SK-N-SH (cell line): ENCODE measurements at regions not wholly inside any gene's neighbourhood (a gene's known extent, or its start where the extent isn't known, plus 50 kb on each side); places are given as distances from the start of the nearest gene placed in this dataset.

Experiments used
- CTCF ChIA-PET: fragments of 300-600, 350-600 bp; formaldehyde crosslinking; extraction: SDS; loops from one replicate; lab custom pipeline; 2021; lab: Yijun Ruan, JAX
- POLR2A ChIA-PET: fragments of 350-600 bp; sonication (Branson Sonifier 250); formaldehyde crosslinking; extraction: SDS; loops from one replicate; lab custom pipeline; 2020; ENCODE audit warnings: antibody characterized with exemption, inconsistent platforms; lab: Yijun Ruan, JAX
- DNase-seq: peaks from one replicate; pipeline ENCODE4 v3.0.0; 2012
- H2AFZ ChIP-seq: fragments of 200-600 bp; sonication (generic); 2 replicates; pipeline ENCODE4 v1.8.1; 2016; ENCODE audit warnings: antibody characterized with exemption, mild to moderate bottlenecking, low read depth
- H3F3A ChIP-seq: fragments of 200-600 bp; sonication (generic); replicated peaks from 2 replicates; pipeline ENCODE3; 2016; ENCODE audit warnings: antibody characterized with exemption, mild to moderate bottlenecking; ENCODE audit not compliant: insufficient read depth
- H3K27ac ChIP-seq, 2 experiments: fragments of 200-500 bp in 1 of 2; fragments of 200-600 bp in 1 of 2; sonication (Bioruptor generic) in 1 of 2; sonication (generic), shearing (Covaris generic) in 1 of 2; 2 replicates each; pipeline versions ENCODE4 v1.5.1 to v1.6.1; 2014 to 2016; ENCODE audit warnings: low read depth in 2 of 2, inconsistent platforms in 1 of 2, low read length in 1 of 2, mild to moderate bottlenecking in 1 of 2, mixed read lengths in 1 of 2
- H3K27me3 ChIP-seq: fragments of 200-600 bp; sonication (generic), shearing (Covaris generic); 2 replicates; pipeline ENCODE4 v1.6.1; 2016; ENCODE audit warnings: mixed run types; ENCODE audit not compliant: insufficient read depth
- H3K36me3 ChIP-seq, 2 experiments: fragments of 200-500 bp in 1 of 2; fragments of 200-600 bp in 1 of 2; sonication (Bioruptor generic) in 1 of 2; sonication (generic) in 1 of 2; replicated peaks in 1 of 2; 2 replicates each; pipeline versions ENCODE3 to v1.5.1; 2014 to 2016; ENCODE audit warnings: low read length in 1 of 2, mild to moderate bottlenecking in 1 of 2; ENCODE audit not compliant: insufficient read depth in 2 of 2, control insufficient read depth in 1 of 2
- H3K4me1 ChIP-seq, 2 experiments: fragments of 200-500 bp in 1 of 2; fragments of 200-600 bp in 1 of 2; sonication (Bioruptor generic) in 1 of 2; sonication (generic), shearing (Covaris generic) in 1 of 2; 2 replicates each; pipeline versions ENCODE4 v1.5.1 to v1.6.1; 2014 to 2016; ENCODE audit warnings: low read depth in 1 of 2, low read length in 1 of 2, mixed run types in 1 of 2; ENCODE audit not compliant: insufficient read depth in 2 of 2, control insufficient read depth in 1 of 2
- H3K4me2 ChIP-seq: fragments of 200-600 bp; sonication (generic), shearing (Covaris generic); 2 replicates; pipeline ENCODE4 v1.6.1; 2017; ENCODE audit warnings: mixed run types
- H3K4me3 ChIP-seq, 2 experiments: fragments of 200-500 bp in 1 of 2; fragments of 200-600 bp in 1 of 2; sonication (Bioruptor generic) in 1 of 2; sonication (generic), shearing (Covaris generic) in 1 of 2; 2 replicates each; pipeline versions ENCODE4 v1.5.1 to v1.8.1; 2014 to 2016; ENCODE audit warnings: low read depth in 2 of 2, inconsistent platforms in 1 of 2, low read length in 1 of 2, mild to moderate bottlenecking in 1 of 2, mixed read lengths in 1 of 2, moderate library complexity in 1 of 2
- H3K79me2 ChIP-seq: fragments of 200-600 bp; sonication (generic); 2 replicates; pipeline ENCODE4 v1.8.1; 2017; ENCODE audit warnings: mild to moderate bottlenecking; ENCODE audit not compliant: insufficient read depth
- H3K9ac ChIP-seq: fragments of 200-600 bp; sonication (generic); 2 replicates; pipeline ENCODE4 v1.6.1; 2017; ENCODE audit warnings: mixed run types
- H3K9me2 ChIP-seq: fragments of 200-600 bp; sonication (generic); 2 replicates; pipeline ENCODE4 v1.6.1; 2017; ENCODE audit warnings: mixed run types
- H3K9me3 ChIP-seq: fragments of 200-600 bp; sonication (generic); 2 replicates; pipeline ENCODE4 v1.6.1; 2017; ENCODE audit warnings: mixed run types, mild to moderate bottlenecking, moderate library complexity
- H4K20me1 ChIP-seq: fragments of 200-600 bp; sonication (generic); 2 replicates; pipeline ENCODE4 v1.6.1; 2017; ENCODE audit warnings: mild to moderate bottlenecking, mixed run types; ENCODE audit not compliant: insufficient read depth
- ELF1 ChIP-seq: IDR thresholded peaks from 2 replicates; pipeline ENCODE4 v1.4.0; 2012
- EZH2phosphoT487 ChIP-seq: fragments of 200-600 bp; sonication (generic); IDR thresholded peaks from 2 replicates; pipeline ENCODE4 v1.6.1; 2017; ENCODE audit warnings: low read depth, mixed run types, mild to moderate bottlenecking, antibody characterized with exemption, moderate library complexity, borderline replicate concordance
- FOSL2 ChIP-seq: IDR thresholded peaks from 2 replicates; pipeline ENCODE4 v1.4.0; 2012; ENCODE audit warnings: low read depth, mild to moderate bottlenecking, moderate library complexity, borderline replicate concordance
- GABPA ChIP-seq: IDR thresholded peaks from 2 replicates; pipeline ENCODE4 v1.4.0; 2012; ENCODE audit warnings: low read depth, mild to moderate bottlenecking
- GATA2 ChIP-seq: sonication (generic); formaldehyde crosslinking; IDR thresholded peaks from 2 replicates; pipeline ENCODE4 v1.5.0; 2020; ENCODE audit warnings: mild to moderate bottlenecking, missing genetic modification reagents
- MXI1 ChIP-seq: IDR thresholded peaks from 2 replicates; pipeline ENCODE4 v1.6.1; 2012; ENCODE audit warnings: mild to moderate bottlenecking, low read depth, low read length, improper control_type of control experiment
- NFIC ChIP-seq: IDR thresholded peaks from 2 replicates; pipeline ENCODE4 v1.4.0; 2012; ENCODE audit warnings: borderline replicate concordance
- NRF1 ChIP-seq: IDR thresholded peaks from 2 replicates; pipeline ENCODE4 v1.6.1; 2012; ENCODE audit warnings: low read depth, mild to moderate bottlenecking, low read length
- PBX3 ChIP-seq: IDR thresholded peaks from 2 replicates; pipeline ENCODE4; 2012
- RAD21 ChIP-seq: IDR thresholded peaks from 2 replicates; pipeline ENCODE4 v1.6.1; 2012; ENCODE audit warnings: mild to moderate bottlenecking, low read length
- RCOR1 ChIP-seq: fragments of 150-350 bp; IDR thresholded peaks from 2 replicates; pipeline ENCODE4 v1.6.1; 2017; ENCODE audit warnings: antibody characterized with exemption, low read length
- RXRA ChIP-seq: IDR thresholded peaks from 2 replicates; pipeline ENCODE4 v1.4.0; 2012; ENCODE audit warnings: low read depth, mild to moderate bottlenecking, borderline replicate concordance
- SIN3A ChIP-seq: IDR thresholded peaks from 2 replicates; pipeline ENCODE4 v1.6.1; 2012; ENCODE audit warnings: low read depth, mild to moderate bottlenecking, low read length, moderate library complexity, borderline replicate concordance
- SMC3 ChIP-seq: IDR thresholded peaks from 2 replicates; pipeline ENCODE4 v1.6.1; 2012; ENCODE audit warnings: low read depth, low read length, improper control_type of control experiment
- USF1 ChIP-seq: IDR thresholded peaks from 2 replicates; pipeline ENCODE4 v1.4.0; 2012; ENCODE audit warnings: low read depth, borderline replicate concordance
- YY1 ChIP-seq: IDR thresholded peaks from 2 replicates; pipeline ENCODE4 v1.4.0; 2012; ENCODE audit warnings: low read depth, mild to moderate bottlenecking
- ZBTB33 ChIP-seq: IDR thresholded peaks from 2 replicates; pipeline ENCODE4 v1.4.0; 2012; ENCODE audit warnings: low read depth, borderline replicate concordance
- WGBS: methylation state at CpG from one replicate; pipeline ENCODE4 v1.1.6; 2017; ENCODE audit warnings: low lambda C conversion rate; 5-methylcytosine and 5-hydroxymethylcytosine counted together
- TF ChIP-seq, protein P1 (sequence below): IDR thresholded peaks from 2 replicates; pipeline ENCODE4 v1.4.0; 2012; ENCODE audit warnings: low read depth
- TF ChIP-seq, protein P2 (sequence below): fragments of 150-350 bp; IDR thresholded peaks from 2 replicates; pipeline ENCODE4 v1.6.1; 2016; ENCODE audit warnings: mild to moderate bottlenecking, low read depth, low read length

DNA sequence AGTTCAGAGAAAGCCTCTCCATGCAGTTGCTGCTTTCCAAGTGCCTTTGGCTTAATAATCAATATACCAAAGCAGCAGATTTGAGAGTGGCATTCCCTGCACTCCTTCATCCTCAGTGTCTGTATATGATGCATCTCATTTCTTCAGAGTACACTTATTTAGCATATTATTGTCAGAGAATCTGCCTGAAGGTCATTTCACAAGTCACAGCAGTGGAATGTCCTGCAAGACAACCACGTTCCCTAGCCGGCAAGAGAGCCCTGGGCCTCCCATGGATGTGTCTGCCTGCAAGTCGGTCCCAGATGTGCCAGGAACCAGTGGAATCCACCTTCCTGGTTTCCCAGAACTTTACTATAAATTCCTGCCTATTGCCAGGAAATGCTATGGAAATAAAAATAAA is 289.4 kb upstream of the IGFBP3 start:
- DNase-seq = no peak
- H3K27me3 ChIP-seq = no peaks in the 10 kb centered on the region
- POLR2A ChIA-PET = no interaction called here

More for the DNA sequence above, 289.4 kb upstream of the IGFBP3 start:
- TF ChIP-seq RCOR1 (no peak), GATA2 (CRISPR knock-in tag) (no peak), RXRA (no peak), GABPA (no peak), SMC3 (no peak), RAD21 (no peak), ZBTB33 (no peak), USF1 (no peak), NRF1 (no peak), PBX3 (no peak), FOSL2 (no peak), SIN3A (no peak), EZH2phosphoT487 (no peak), YY1 (no peak), ELF1 (no peak), NFIC (no peak), MXI1 (no peak)
- TF ChIP-seq, protein P1, sequence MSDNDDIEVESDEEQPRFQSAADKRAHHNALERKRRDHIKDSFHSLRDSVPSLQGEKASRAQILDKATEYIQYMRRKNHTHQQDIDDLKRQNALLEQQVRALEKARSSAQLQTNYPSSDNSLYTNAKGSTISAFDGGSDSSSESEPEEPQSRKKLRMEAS = no peak
- TF ChIP-seq, protein P2, sequence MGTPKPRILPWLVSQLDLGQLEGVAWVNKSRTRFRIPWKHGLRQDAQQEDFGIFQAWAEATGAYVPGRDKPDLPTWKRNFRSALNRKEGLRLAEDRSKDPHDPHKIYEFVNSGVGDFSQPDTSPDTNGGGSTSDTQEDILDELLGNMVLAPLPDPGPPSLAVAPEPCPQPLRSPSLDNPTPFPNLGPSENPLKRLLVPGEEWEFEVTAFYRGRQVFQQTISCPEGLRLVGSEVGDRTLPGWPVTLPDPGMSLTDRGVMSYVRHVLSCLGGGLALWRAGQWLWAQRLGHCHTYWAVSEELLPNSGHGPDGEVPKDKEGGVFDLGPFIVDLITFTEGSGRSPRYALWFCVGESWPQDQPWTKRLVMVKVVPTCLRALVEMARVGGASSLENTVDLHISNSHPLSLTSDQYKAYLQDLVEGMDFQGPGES = no peak
- Histone ChIP-seq H3K27ac (no peak overlapping the region), H3K4me2 (no peak overlapping the region), H3K4me3 (no peak overlapping the region), H3K9me3 (no peaks in the 10 kb centered on the region), H3K36me3 (no peaks in the 10 kb centered on the region), H3F3A (no peaks in the 10 kb centered on the region), H3K4me1 (no peaks in the 10 kb centered on the region), H3K9me2 (no peaks in the 10 kb centered on the region), H4K20me1 (no peaks in the 10 kb centered on the region), H3K79me2 (no peaks in the 10 kb centered on the region), H3K9ac (no peak overlapping the region), H2AFZ (no peak overlapping the region)
- WGBS = 75% methylated on average over 3 of the region's 3 CpGs
- CTCF ChIA-PET = no interaction called here
